ENCODE measurements at regions not wholly inside any gene's neighbourhood (a gene's known extent, or its start where the extent isn't known, plus 50 kb on each side); places are given as distances from the start of the nearest gene placed in this dataset.

- no peak for TF ChIP-seq Cebpa-rat (IDR thresholded peaks at IDR 0.05)
- Histone ChIP-seq H3K4me2 (no peak overlapping the region), H4K20me1 (no peaks in the 10 kb centered on the region), H3K4me1 (no peaks in the 10 kb centered on the region), H3K9me3 (no peaks in the 10 kb centered on the region), H3K27me3 (no peaks in the 10 kb centered on the region), H3K9ac (no peak overlapping the region), H3K4me3 (no peak overlapping the region), H3K36me3 (no peaks in the 10 kb centered on the region), H3K27ac (no peak overlapping the region)
Measured at GRCh38 chr6:78302411-78302810, 564.9 kb upstream of the IRAK1BP1 start.

- no peak overlapping the region for H3K9ac ChIP-seq
- H4K20me1 ChIP-seq = no peaks in the 10 kb centered on the region
- H3K27ac ChIP-seq = no peak overlapping the region
- H3K4me1 ChIP-seq = no peaks in the 10 kb centered on the region
- no peaks in the 10 kb centered on the region for H3K27me3 ChIP-seq
- H3K4me2 ChIP-seq = no peak overlapping the region
- TF ChIP-seq Cebpa-rat (IDR thresholded peaks at IDR 0.05) = no peak
- H3K4me3 ChIP-seq = no peak overlapping the region
- no peaks in the 10 kb centered on the region for H3K9me3 ChIP-seq
- H3K36me3 ChIP-seq = no peaks in the 10 kb centered on the region
Measured at GRCh38 chr6:78308025-78308424, 559.3 kb upstream of the IRAK1BP1 start.

GRCh38 chr6:78322068-78322845 lies 545.1 kb upstream of the IRAK1BP1 start:
- Histone ChIP-seq H3K36me3 (no peaks in the 10 kb centered on the region), H3K4me3 (no peak overlapping the region), H3K27ac (no peak overlapping the region), H3K4me2 (no peak overlapping the region), H3K4me1 (no peaks in the 10 kb centered on the region), H3K9ac (no peak overlapping the region), H3K27me3 (no peaks in the 10 kb centered on the region), H3K9me3 (no peaks in the 10 kb centered on the region), H4K20me1 (no peaks in the 10 kb centered on the region)
- no peak for TF ChIP-seq Cebpa-rat (IDR thresholded peaks at IDR 0.05)

- no peaks in the 10 kb centered on the region for H3K27me3 ChIP-seq
- H3K9me3 ChIP-seq = no peaks in the 10 kb centered on the region
- H4K20me1 ChIP-seq = no peaks in the 10 kb centered on the region
- H3K4me1 ChIP-seq = no peaks in the 10 kb centered on the region
- H3K9ac ChIP-seq = no peak overlapping the region
- H3K4me2 ChIP-seq = no peak overlapping the region
- no peak for TF ChIP-seq Cebpa-rat (IDR thresholded peaks at IDR 0.05)
- H3K36me3 ChIP-seq = no peaks in the 10 kb centered on the region
- no peak overlapping the region for H3K4me3 ChIP-seq
- H3K27ac ChIP-seq = no peak overlapping the region
Measured at GRCh38 chr6:78324213-78324612, 543.1 kb upstream of the IRAK1BP1 start.

- H3K9ac ChIP-seq = no peak overlapping the region
- H3K27me3 ChIP-seq = no peaks in the 10 kb centered on the region
- no peaks in the 10 kb centered on the region for H3K4me1 ChIP-seq
- H4K20me1 ChIP-seq = no peaks in the 10 kb centered on the region
- H3K27ac ChIP-seq = no peak overlapping the region
- no peak for TF ChIP-seq Cebpa-rat (IDR thresholded peaks at IDR 0.05)
- H3K9me3 ChIP-seq = no peaks in the 10 kb centered on the region
- H3K36me3 ChIP-seq = no peaks in the 10 kb centered on the region
- no peak overlapping the region for H3K4me3 ChIP-seq
- H3K4me2 ChIP-seq = no peak overlapping the region
Measured at GRCh38 chr6:78340755-78341154, 526.6 kb upstream of the IRAK1BP1 start.

- no peaks in the 10 kb centered on the region for H3K27me3 ChIP-seq
- no peak for TF ChIP-seq Cebpa-rat (IDR thresholded peaks at IDR 0.05)
Measured at GRCh38 chr6:78345882-78346281, 521.5 kb upstream of the IRAK1BP1 start.

GRCh38 chr6:78347191-78347916 lies 520.0 kb upstream of the IRAK1BP1 start:
- TF ChIP-seq Cebpa-rat (IDR thresholded peaks at IDR 0.05) = no peak
- no peak overlapping the region for H3K9ac ChIP-seq
- no peaks in the 10 kb centered on the region for H4K20me1 ChIP-seq
- H3K9me3 ChIP-seq = no peaks in the 10 kb centered on the region
- H3K36me3 ChIP-seq = no peaks in the 10 kb centered on the region
- no peak overlapping the region for H3K4me3 ChIP-seq
- no peak overlapping the region for H3K4me2 ChIP-seq
- H3K27ac ChIP-seq = no peak overlapping the region
- H3K27me3 ChIP-seq = no peaks in the 10 kb centered on the region
- no peaks in the 10 kb centered on the region for H3K4me1 ChIP-seq

More at GRCh38 chr6:78345882-78346281, 521.5 kb upstream of the IRAK1BP1 start:
- no peak overlapping the region for H3K4me3 ChIP-seq
- no peaks in the 10 kb centered on the region for H3K9me3 ChIP-seq
- no peaks in the 10 kb centered on the region for H3K36me3 ChIP-seq
- H3K9ac ChIP-seq = no peak overlapping the region
- no peak overlapping the region for H3K27ac ChIP-seq
- no peak overlapping the region for H3K4me2 ChIP-seq
- H3K4me1 ChIP-seq = no peaks in the 10 kb centered on the region
- no peaks in the 10 kb centered on the region for H4K20me1 ChIP-seq

- TF ChIP-seq Cebpa-rat (IDR thresholded peaks at IDR 0.05) = no peak
- H3K36me3 ChIP-seq = no peaks in the 10 kb centered on the region
- H4K20me1 ChIP-seq = no peaks in the 10 kb centered on the region
- no peaks in the 10 kb centered on the region for H3K9me3 ChIP-seq
- H3K27me3 ChIP-seq = no peaks in the 10 kb centered on the region
- no peaks in the 10 kb centered on the region for H3K4me1 ChIP-seq
- H3K9ac ChIP-seq = no peak overlapping the region
- H3K4me3 ChIP-seq = no peak overlapping the region
- H3K4me2 ChIP-seq = no peak overlapping the region
- no peak overlapping the region for H3K27ac ChIP-seq
Measured at GRCh38 chr6:78353040-78353439, 514.3 kb upstream of the IRAK1BP1 start.

- Histone ChIP-seq H3K27me3 (no peaks in the 10 kb centered on the region), H3K36me3 (no peaks in the 10 kb centered on the region), H3K4me3 (no peak overlapping the region), H3K4me2 (no peak overlapping the region), H3K4me1 (no peaks in the 10 kb centered on the region), H3K27ac (no peak overlapping the region), H3K9me3 (no peaks in the 10 kb centered on the region), H4K20me1 (no peaks in the 10 kb centered on the region), H3K9ac (no peak overlapping the region)
- TF ChIP-seq Cebpa-rat (IDR thresholded peaks at IDR 0.05) = no peak
Measured at GRCh38 chr6:78363688-78364087, 503.7 kb upstream of the IRAK1BP1 start.

- TF ChIP-seq Cebpa-rat (IDR thresholded peaks at IDR 0.05) = no peak
- Histone ChIP-seq H3K9ac (no peak overlapping the region), H3K4me1 (no peaks in the 10 kb centered on the region), H4K20me1 (no peaks in the 10 kb centered on the region), H3K4me3 (no peak overlapping the region), H3K9me3 (no peaks in the 10 kb centered on the region), H3K36me3 (no peaks in the 10 kb centered on the region), H3K4me2 (no peak overlapping the region), H3K27ac (no peak overlapping the region), H3K27me3 (no peaks in the 10 kb centered on the region)
Measured at GRCh38 chr6:78365473-78365872, 501.9 kb upstream of the IRAK1BP1 start.
